Astrocyte of the spinal cord (primary cell): ENCODE measurements at regions not wholly inside any gene's neighbourhood (a gene's known extent, or its start where the extent isn't known, plus 50 kb on each side); places are given as distances from the start of the nearest gene placed in this dataset.
"Not testable (repeated sequence)": the region's sequence is repeated elsewhere in the genome, so short reads cannot be mapped to it uniquely, and the experiment has no call there.

Source experiments
- DNase-seq: peaks from one replicate; pipeline ENCODE4 v3.0.0; 2011; ENCODE audit warnings: low read depth, low spot score
- H3K4me3 ChIP-seq: 2 replicates; pipeline ENCODE4 v1.5.1; 2011; ENCODE audit warnings: low read depth, mild to moderate bottlenecking, low read length, moderate library complexity
- CTCF ChIP-seq: IDR thresholded peaks from 2 replicates; pipeline ENCODE4 v1.5.1; 2012; ENCODE audit warnings: low read depth, mild to moderate bottlenecking, low read length, inconsistent platforms
- in situ Hi-C: cut with HindIII; loops from 2 replicates; pipeline ENCODE4 v1.10.0; 2017; ENCODE audit warnings: low sequenced_read_pairs

- in situ Hi-C loops, result no loop called here
- TF ChIP-seq CTCF, result no peak
- no peak for DNase-seq
- no peak overlapping the region for H3K4me3 ChIP-seq
These were observed 122.4 kb downstream of the PHETA1 start for GRCh38 chr12:111246477-111247011.

- in situ Hi-C loops, result no loop called here
- no peak for TF ChIP-seq CTCF
- no peak overlapping the region for H3K4me3 ChIP-seq
- no peak for DNase-seq
These were observed 123.0 kb downstream of the PHETA1 start for GRCh38 chr12:111245701-111246476.

- in situ Hi-C loops, result no loop called here
- no peak for TF ChIP-seq CTCF
- H3K4me3 ChIP-seq, result no peak overlapping the region
- DNase-seq, result no peak
These were observed 124.2 kb downstream of the PHETA1 start for GRCh38 chr12:111244673-111245072.

- H3K4me3 ChIP-seq, in situ Hi-C loops, DNase-seq: not testable (repeated sequence)
These were observed 126.1 kb downstream of the PHETA1 start for GRCh38 chr12:111242817-111243216.

- no peak for DNase-seq
- no peak for TF ChIP-seq CTCF
- H3K4me3 ChIP-seq, result no peak overlapping the region
- in situ Hi-C loops, result no loop called here
These were observed 126.7 kb downstream of the PHETA1 start for GRCh38 chr12:111242184-111242583.

GRCh38 chr12:111240374-111240773 is 128.5 kb downstream of the PHETA1 start:
- no peak for DNase-seq
- in situ Hi-C loops, result no loop called here
- TF ChIP-seq CTCF, result no peak
- H3K4me3 ChIP-seq, result no peak overlapping the region

GRCh38 chr12:111239235-111239634 is 129.7 kb downstream of the PHETA1 start:
- no peak overlapping the region for H3K4me3 ChIP-seq

More at GRCh38 chr12:111239235-111239634, 129.7 kb downstream of the PHETA1 start:
- DNase-seq, result no peak
- TF ChIP-seq CTCF, result no peak
- in situ Hi-C loops, result no loop called here
